ENCODE measurements at regions not wholly inside any gene's neighbourhood (a gene's known extent, or its start where the extent isn't known, plus 50 kb on each side); places are given as distances from the start of the nearest gene placed in this dataset.
"Not testable (repeated sequence)": the region's sequence is repeated elsewhere in the genome, so short reads cannot be mapped to it uniquely, and the experiment has no call there.

- DNase-seq, result no peak
These were observed 62.0 kb downstream of the SKIDA1 start for GRCh38 chr10:21463436-21463835.

- no peak for DNase-seq
These were observed 67.2 kb downstream of the SKIDA1 start for GRCh38 chr10:21458126-21458871.

GRCh38 chr10:21456160-21456559 lies 69.3 kb downstream of the SKIDA1 start:
- DNase-seq, result no peak

GRCh38 chr10:21452203-21452602 lies 73.3 kb downstream of the SKIDA1 start:
- DNase-seq, result no peak

- DNase-seq, result no peak
These were observed 76.1 kb downstream of the SKIDA1 start for GRCh38 chr10:21449288-21449966.

GRCh38 chr10:21445163-21445562 lies 80.3 kb downstream of the SKIDA1 start:
- DNase-seq, result no peak

- DNase-seq, result no peak
These were observed 83.9 kb downstream of the SKIDA1 start for GRCh38 chr10:21441625-21442024.

- DNase-seq, result not testable (repeated sequence)
These were observed 86.6 kb downstream of the SKIDA1 start for GRCh38 chr10:21438914-21439313.

- DNase-seq, result no peak
These were observed 87.6 kb downstream of the SKIDA1 start for GRCh38 chr10:21437770-21438382.

GRCh38 chr10:21432266-21432665 lies 93.2 kb downstream of the SKIDA1 start:
- no peak for DNase-seq

- DNase-seq, result no peak
These were observed 93.7 kb downstream of the SKIDA1 start for GRCh38 chr10:21431799-21432198.

GRCh38 chr10:21427804-21428481 lies 97.5 kb downstream of the SKIDA1 start:
- DNase-seq, result no peak

- no peak for DNase-seq
These were observed 101.0 kb downstream of the SKIDA1 start for GRCh38 chr10:21424459-21424861.

GRCh38 chr10:21423850-21424249 lies 101.6 kb downstream of the SKIDA1 start:
- DNase-seq, result no peak

- DNase-seq, result no peak
These were observed 102.1 kb downstream of the SKIDA1 start for GRCh38 chr10:21423338-21423737.

- DNase-seq, result no peak
These were observed 103.7 kb downstream of the SKIDA1 start for GRCh38 chr10:21421794-21422193.

- DNase-seq, result no peak
These were observed 104.5 kb downstream of the SKIDA1 start for GRCh38 chr10:21421016-21421415.

GRCh38 chr10:21418981-21419576 lies 106.4 kb downstream of the SKIDA1 start:
- not testable (repeated sequence) for DNase-seq

GRCh38 chr10:21417172-21417712 lies 108.2 kb downstream of the SKIDA1 start:
- no peak for DNase-seq

GRCh38 chr10:21413680-21414079 lies 111.8 kb downstream of the SKIDA1 start:
- no peak for DNase-seq

- no peak for DNase-seq
These were observed 112.2 kb downstream of the SKIDA1 start for GRCh38 chr10:21413268-21413667.

- DNase-seq, result no peak
These were observed 118.8 kb downstream of the SKIDA1 start for GRCh38 chr10:21406595-21407193.

All from NCI-H446 treated with DMSO at 0.1 percent for 48 hours (cell line).